Stomach (tissue), 8 donors: ENCODE measurements at regions not wholly inside any gene's neighbourhood (a gene's known extent, or its start where the extent isn't known, plus 50 kb on each side); places are given as distances from the start of the nearest gene placed in this dataset.

Experiments used
- DNase-seq, 2 donors: peaks; one replicate each; pipeline versions ENCODE4 v3.0.0 to v3.0.0-alpha.2; 2013 to 2019
- H3K27ac ChIP-seq, 5 donors: fragments of 200-600 bp in 4 of 5; sonication (generic) in 4 of 5; one replicate each; pipeline ENCODE4 v1.5.1; 2013 to 2019; ENCODE audit warnings: mild to moderate bottlenecking in 1 of 5, moderate library complexity in 1 of 5
- H3K27me3 ChIP-seq, 3 donors: fragments of 200-600 bp; sonication (generic); one replicate each; pipeline ENCODE4 v1.5.1; 2017 to 2019; ENCODE audit warnings: mixed run types in 1 of 3
- H3K36me3 ChIP-seq, 4 donors: fragments of 200-600 bp; sonication (generic); 1 replicate in 3 of 4; 2 replicates in 1 of 4; pipeline ENCODE4 v1.5.1; 2016 to 2019
- H3K4me1 ChIP-seq, 4 donors: fragments of 200-600 bp; sonication (generic); one replicate each; pipeline ENCODE4 v1.5.1; 2016 to 2019
- H3K4me3 ChIP-seq, 4 donors: fragments of 200-600 bp; sonication (generic) in 3 of 4; one replicate each; pipeline ENCODE4 v1.5.1; 2016 to 2019; ENCODE audit warnings: mild to moderate bottlenecking in 1 of 4
- H3K9me3 ChIP-seq, 4 donors: fragments of 200-600 bp; sonication (generic); one replicate each; pipeline ENCODE4 v1.5.1; 2016 to 2019
- EP300 ChIP-seq: sonication (generic); formaldehyde crosslinking; IDR thresholded peaks from one replicate; pipeline ENCODE4 v1.6.1; 2017; ENCODE audit warnings: antibody characterized with exemption
- POLR2A ChIP-seq, 4 donors: fragments of 450-650 bp; IDR thresholded peaks; one replicate each; pipeline ENCODE4 v1.6.1; 2016; ENCODE audit warnings: antibody characterized with exemption in 4 of 4, control low read depth in 2 of 4, mild to moderate bottlenecking in 1 of 4, moderate library complexity in 1 of 4
- POLR2AphosphoS5 ChIP-seq, 3 donors: sonication (generic); formaldehyde crosslinking; IDR thresholded peaks; one replicate each; pipeline ENCODE4 v1.6.1; 2016; ENCODE audit warnings: antibody characterized with exemption in 3 of 3
- WGBS, 5 donors: extraction: QIAGEN DNeasy Blood & Tissue Kit in 3 of 5; methylation state at CpG; one replicate each; pipeline versions ENCODE4 v1.1.5 to v1.1.7; 2013 to 2018; 5-methylcytosine and 5-hydroxymethylcytosine counted together
- intact Hi-C: fragments of 100-400 bp; cut with DNase I; formaldehyde crosslinking; loops from one replicate; pipeline ENCODE4 v1.15.1; 2023; ENCODE audit warnings: low total_unique reads
- TF ChIP-seq, protein P1 (sequence below), 7 experiments: fragments of 450-650 bp in 4 of 7; fragments of 200-600 bp in 3 of 7; sonication (generic) in 3 of 7; IDR thresholded peaks; one replicate each; pipeline ENCODE4 v1.5.1; 2016 to 2019; ENCODE audit warnings: antibody characterized with exemption in 7 of 7, control low read depth in 2 of 7, mild to moderate bottlenecking in 1 of 7
- donor health status: healthy with polysubstance abuse.
- donor health status: Bipolar disorder and iron deficiency.
- donor health status: healthy.

DNA sequence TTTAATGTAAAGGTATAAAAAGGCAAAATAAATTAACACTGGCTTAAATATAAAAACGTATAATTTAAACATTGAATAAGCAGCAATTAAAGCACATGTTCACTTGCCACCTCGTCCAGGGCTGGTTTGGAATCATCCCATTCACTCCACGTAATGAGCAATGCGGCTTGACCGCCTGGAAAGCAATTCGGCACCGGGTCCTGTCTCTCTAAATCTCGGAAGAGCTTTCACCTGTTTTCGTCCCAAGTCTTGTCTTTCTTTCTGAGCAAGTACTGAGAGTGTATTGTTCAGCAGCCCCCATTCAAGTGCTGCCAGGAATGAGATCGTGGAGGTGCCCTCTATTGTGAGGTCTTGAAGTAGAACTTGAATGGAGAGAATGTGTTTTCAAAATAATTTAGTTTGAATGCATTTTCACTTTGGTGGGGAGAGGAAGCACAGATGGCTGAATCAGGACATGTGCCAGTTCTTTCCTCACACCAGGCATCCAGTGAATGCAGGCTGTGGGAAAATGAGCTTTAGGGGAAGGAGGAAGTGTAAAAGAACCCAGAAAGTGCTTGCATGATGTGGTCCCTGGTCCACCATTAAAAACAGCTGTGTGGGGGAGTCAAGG is 515.2 kb downstream of the REEP3 start:
- intact Hi-C loops = no loop called here
- H3K27me3 ChIP-seq = no peaks in the 10 kb centered on the region
- no peaks in the 10 kb centered on the region for H3K36me3 ChIP-seq
- H3K27ac ChIP-seq = no peak overlapping the region
- DNase-seq = peak in 1 of 2 donors; percentile 72
- peak overlapping the region in 2 of 4 donors; percentile 9 to 18 for H3K4me3 ChIP-seq
- no peaks in the 10 kb centered on the region for H3K9me3 ChIP-seq
- 43 to 59% (median 57%) methylated on average over 10 of the region's 10 CpGs for WGBS, 5 donors
- peaks cover 0 to 17% (median 3%) of the 10 kb centered on the region in 4 donors for H3K4me1 ChIP-seq
- TF ChIP-seq, protein P1, sequence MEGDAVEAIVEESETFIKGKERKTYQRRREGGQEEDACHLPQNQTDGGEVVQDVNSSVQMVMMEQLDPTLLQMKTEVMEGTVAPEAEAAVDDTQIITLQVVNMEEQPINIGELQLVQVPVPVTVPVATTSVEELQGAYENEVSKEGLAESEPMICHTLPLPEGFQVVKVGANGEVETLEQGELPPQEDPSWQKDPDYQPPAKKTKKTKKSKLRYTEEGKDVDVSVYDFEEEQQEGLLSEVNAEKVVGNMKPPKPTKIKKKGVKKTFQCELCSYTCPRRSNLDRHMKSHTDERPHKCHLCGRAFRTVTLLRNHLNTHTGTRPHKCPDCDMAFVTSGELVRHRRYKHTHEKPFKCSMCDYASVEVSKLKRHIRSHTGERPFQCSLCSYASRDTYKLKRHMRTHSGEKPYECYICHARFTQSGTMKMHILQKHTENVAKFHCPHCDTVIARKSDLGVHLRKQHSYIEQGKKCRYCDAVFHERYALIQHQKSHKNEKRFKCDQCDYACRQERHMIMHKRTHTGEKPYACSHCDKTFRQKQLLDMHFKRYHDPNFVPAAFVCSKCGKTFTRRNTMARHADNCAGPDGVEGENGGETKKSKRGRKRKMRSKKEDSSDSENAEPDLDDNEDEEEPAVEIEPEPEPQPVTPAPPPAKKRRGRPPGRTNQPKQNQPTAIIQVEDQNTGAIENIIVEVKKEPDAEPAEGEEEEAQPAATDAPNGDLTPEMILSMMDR (IDR thresholded peaks at IDR 0.05) = no peak
- TF ChIP-seq POLR2AphosphoS5 (IDR thresholded peaks at IDR 0.05) = no peak
- no peak for TF ChIP-seq EP300
- no peak for TF ChIP-seq POLR2A (IDR thresholded peaks at IDR 0.05)

DNA sequence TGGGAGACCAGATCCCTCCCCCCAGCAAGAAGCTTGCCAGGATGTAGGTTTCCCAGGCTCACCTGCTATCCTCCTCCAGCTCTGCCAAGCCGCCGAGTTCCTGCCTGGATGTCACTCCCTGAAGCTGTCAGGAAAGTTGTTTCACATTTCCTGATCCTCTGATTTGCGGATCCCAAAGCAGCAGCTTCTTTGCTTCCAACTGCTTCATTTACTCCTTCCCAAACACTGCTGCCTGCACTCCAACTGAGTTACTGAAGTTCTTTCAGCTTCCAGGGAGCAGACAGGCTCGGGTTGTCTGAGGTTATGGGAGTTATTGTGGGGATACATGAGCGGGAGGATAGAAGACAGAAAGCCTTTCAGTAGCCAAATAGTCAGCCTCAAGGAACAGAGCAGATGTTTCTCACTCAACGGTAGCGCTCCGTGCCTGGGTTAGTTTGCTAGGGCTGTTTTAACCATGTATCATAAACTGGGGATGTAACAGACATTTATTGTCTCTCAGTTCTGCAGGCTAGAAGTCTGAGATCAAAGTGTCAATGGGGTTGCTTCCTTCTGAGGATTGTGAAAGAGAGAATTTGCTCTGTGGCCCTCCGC is 516.0 kb downstream of the REEP3 start:
- Histone ChIP-seq H3K27me3 (no peaks in the 10 kb centered on the region), H3K27ac (peak overlapping the region in 2 of 5 donors; percentile 8 to 17), H3K9me3 (no peaks in the 10 kb centered on the region), H3K4me1 (peaks cover 0 to 21% (median 6%) of the 10 kb centered on the region in 4 donors), H3K36me3 (no peaks in the 10 kb centered on the region), H3K4me3 (peak overlapping the region in 1 of 4 donors; percentile 9)
- DNase-seq = peak in 1 of 2 donors; percentile 52
- intact Hi-C loops = no loop called here
- TF ChIP-seq POLR2AphosphoS5 (IDR thresholded peaks at IDR 0.05) (no peak), EP300 (no peak), POLR2A (IDR thresholded peaks at IDR 0.05) (no peak)
- TF ChIP-seq, protein P1 (IDR thresholded peaks at IDR 0.05) = no peak
- WGBS, 5 donors = 55 to 70% (median 58%) methylated on average over 9 of the region's 9 CpGs

DNA sequence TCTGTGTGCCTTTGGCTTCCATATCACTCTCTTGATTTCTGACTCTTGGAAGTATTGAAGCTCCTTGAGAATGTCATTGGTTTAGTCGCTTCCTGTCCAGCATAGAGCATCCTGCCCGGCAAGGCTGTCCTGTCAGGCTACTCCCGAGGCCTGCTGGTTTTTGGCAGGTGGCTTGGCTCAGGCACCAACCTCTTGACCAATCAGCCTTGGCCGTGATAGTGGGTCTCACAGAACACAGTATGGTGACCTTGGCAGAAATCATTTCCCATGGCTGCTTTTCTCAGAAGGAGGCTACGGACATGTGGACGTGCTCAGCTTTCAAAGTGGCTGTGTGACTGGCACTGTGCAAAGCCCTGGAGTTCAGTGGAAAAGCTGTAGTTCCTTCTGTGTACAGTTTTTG is 516.9 kb downstream of the REEP3 start:
- Histone ChIP-seq H3K4me1 (peaks cover 0 to 21% (median 6%) of the 10 kb centered on the region in 4 donors), H3K27ac (no peak overlapping the region), H3K27me3 (no peaks in the 10 kb centered on the region), H3K4me3 (no peak overlapping the region), H3K9me3 (no peaks in the 10 kb centered on the region), H3K36me3 (no peaks in the 10 kb centered on the region)
- 64 to 80% (median 76%) methylated on average over 6 of the region's 6 CpGs for WGBS, 5 donors
- intact Hi-C loops = no loop called here
- no peak for DNase-seq
- TF ChIP-seq, protein P1 (IDR thresholded peaks at IDR 0.05) = no peak
- no peak for TF ChIP-seq POLR2A (IDR thresholded peaks at IDR 0.05)
- TF ChIP-seq POLR2AphosphoS5 (IDR thresholded peaks at IDR 0.05) = no peak
- no peak for TF ChIP-seq EP300

DNA sequence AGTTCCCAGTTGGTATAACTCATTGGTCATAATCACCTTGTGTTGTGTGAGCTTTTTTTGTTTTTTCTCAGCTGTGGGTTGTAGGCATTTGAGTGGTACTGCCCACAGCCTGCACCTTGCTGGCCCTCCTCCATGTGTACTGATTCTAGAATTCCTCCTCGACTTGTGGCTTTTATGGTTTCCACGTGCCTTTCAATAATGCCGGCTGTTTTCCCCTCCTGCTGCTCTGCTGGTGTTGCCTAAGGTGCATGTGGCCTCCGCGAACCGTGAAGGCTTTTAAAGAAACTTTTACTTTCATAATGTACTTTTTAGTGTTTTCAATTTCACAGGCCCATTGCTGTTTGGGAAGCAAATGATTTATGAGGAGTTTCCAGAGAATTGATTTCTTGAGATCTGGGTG is 518.0 kb downstream of the REEP3 start:
- no peaks in the 10 kb centered on the region for H3K36me3 ChIP-seq
- H3K4me1 ChIP-seq = peaks cover 0 to 21% (median 6%) of the 10 kb centered on the region in 4 donors
- H3K27me3 ChIP-seq = no peaks in the 10 kb centered on the region
- no peak overlapping the region for H3K27ac ChIP-seq
- H3K9me3 ChIP-seq = no peaks in the 10 kb centered on the region
- intact Hi-C loops = no loop called here
- TF ChIP-seq POLR2A (IDR thresholded peaks at IDR 0.05) (no peak), POLR2AphosphoS5 (IDR thresholded peaks at IDR 0.05) (no peak), EP300 (no peak)
- TF ChIP-seq, protein P1 (IDR thresholded peaks at IDR 0.05) = no peak
- H3K4me3 ChIP-seq = no peak overlapping the region
- WGBS, 5 donors = 68 to 76% (median 69%) methylated on average over 6 of the region's 6 CpGs
- no peak for DNase-seq
